AG04450 (cell line): ENCODE measurements at regions not wholly inside any gene's neighbourhood (a gene's known extent, or its start where the extent isn't known, plus 50 kb on each side); places are given as distances from the start of the nearest gene placed in this dataset.

Experiments used
- CTCF ChIA-PET: fragments of 300-600, 350-600 bp; formaldehyde crosslinking; extraction: SDS; loops from one replicate; lab custom pipeline; 2022; ENCODE audit warnings: antibody characterized with exemption, inconsistent platforms; lab: Charles Lee
- POLR2A ChIA-PET: fragments of 350-600 bp; formaldehyde crosslinking; extraction: SDS; loops from one replicate; lab custom pipeline; 2021; ENCODE audit warnings: antibody characterized with exemption, inconsistent platforms; lab: Yijun Ruan, JAX
- DNase-seq: peaks from one replicate; pipeline ENCODE4 v3.0.0-alpha.2; 2011; ENCODE audit warnings: low read depth, low spot score
- H3K27ac ChIP-seq: one replicate; pipeline ENCODE4 v1.5.1; 2012; ENCODE audit warnings: low read depth, low read length, control low read depth
- H3K27me3 ChIP-seq: one replicate; pipeline ENCODE4 v1.6.0; 2012; ENCODE audit warnings: low read length; ENCODE audit not compliant: control insufficient read depth, insufficient read depth
- H3K4me3 ChIP-seq: 2 replicates; pipeline ENCODE4 v1.5.1; 2011; ENCODE audit warnings: mild to moderate bottlenecking, low read depth, low read length, control low read depth
- H3K9me3 ChIP-seq: 2 replicates; pipeline ENCODE4 v1.5.1; 2012; ENCODE audit warnings: low read length; ENCODE audit not compliant: control insufficient read depth, insufficient read depth
- TF ChIP-seq, protein P1 (sequence below): IDR thresholded peaks from 2 replicates; pipeline ENCODE4 v1.5.1; 2011; ENCODE audit warnings: low read depth, low read length, control low read depth, inconsistent platforms

- TF ChIP-seq, protein P1, sequence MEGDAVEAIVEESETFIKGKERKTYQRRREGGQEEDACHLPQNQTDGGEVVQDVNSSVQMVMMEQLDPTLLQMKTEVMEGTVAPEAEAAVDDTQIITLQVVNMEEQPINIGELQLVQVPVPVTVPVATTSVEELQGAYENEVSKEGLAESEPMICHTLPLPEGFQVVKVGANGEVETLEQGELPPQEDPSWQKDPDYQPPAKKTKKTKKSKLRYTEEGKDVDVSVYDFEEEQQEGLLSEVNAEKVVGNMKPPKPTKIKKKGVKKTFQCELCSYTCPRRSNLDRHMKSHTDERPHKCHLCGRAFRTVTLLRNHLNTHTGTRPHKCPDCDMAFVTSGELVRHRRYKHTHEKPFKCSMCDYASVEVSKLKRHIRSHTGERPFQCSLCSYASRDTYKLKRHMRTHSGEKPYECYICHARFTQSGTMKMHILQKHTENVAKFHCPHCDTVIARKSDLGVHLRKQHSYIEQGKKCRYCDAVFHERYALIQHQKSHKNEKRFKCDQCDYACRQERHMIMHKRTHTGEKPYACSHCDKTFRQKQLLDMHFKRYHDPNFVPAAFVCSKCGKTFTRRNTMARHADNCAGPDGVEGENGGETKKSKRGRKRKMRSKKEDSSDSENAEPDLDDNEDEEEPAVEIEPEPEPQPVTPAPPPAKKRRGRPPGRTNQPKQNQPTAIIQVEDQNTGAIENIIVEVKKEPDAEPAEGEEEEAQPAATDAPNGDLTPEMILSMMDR: no peak
- Histone ChIP-seq H3K4me3 (no peak overlapping the region), H3K9me3 (no peaks in the 10 kb centered on the region), H3K27ac (no peak overlapping the region), H3K27me3 (no peaks in the 10 kb centered on the region)
- DNase-seq: no peak
- CTCF ChIA-PET: interaction anchor here (0.9 to 1.1 kb wide), 2 partner anchors 10 to 15 kb away, joined by 3 read pairs; no protein-coding TSS in a partner anchor
- POLR2A ChIA-PET: no interaction called here
Observed at GRCh38 chr12:75959506-75959905, 72.1 kb downstream of the PHLDA1 start.

GRCh38 chr12:75959060-75959459 lies 72.5 kb downstream of the PHLDA1 start:
- Histone ChIP-seq H3K4me3 (no peak overlapping the region), H3K27me3 (no peaks in the 10 kb centered on the region), H3K27ac (no peak overlapping the region), H3K9me3 (no peaks in the 10 kb centered on the region)
- ChIA-PET CTCF (interaction anchor here (0.9 to 1.1 kb wide), 2 partner anchors 10 to 15 kb away, joined by 3 read pairs; no protein-coding TSS in a partner anchor), POLR2A (no interaction called here)
- TF ChIP-seq, protein P1: no peak
- DNase-seq: no peak

GRCh38 chr12:75955251-75955650 lies 76.3 kb downstream of the PHLDA1 start:
- Histone ChIP-seq H3K27me3 (no peaks in the 10 kb centered on the region), H3K4me3 (no peak overlapping the region), H3K9me3 (no peaks in the 10 kb centered on the region), H3K27ac (no peak overlapping the region)
- DNase-seq: no peak
- CTCF ChIA-PET: no interaction called here
- TF ChIP-seq, protein P1: no peak
- POLR2A ChIA-PET: no interaction called here

DNA sequence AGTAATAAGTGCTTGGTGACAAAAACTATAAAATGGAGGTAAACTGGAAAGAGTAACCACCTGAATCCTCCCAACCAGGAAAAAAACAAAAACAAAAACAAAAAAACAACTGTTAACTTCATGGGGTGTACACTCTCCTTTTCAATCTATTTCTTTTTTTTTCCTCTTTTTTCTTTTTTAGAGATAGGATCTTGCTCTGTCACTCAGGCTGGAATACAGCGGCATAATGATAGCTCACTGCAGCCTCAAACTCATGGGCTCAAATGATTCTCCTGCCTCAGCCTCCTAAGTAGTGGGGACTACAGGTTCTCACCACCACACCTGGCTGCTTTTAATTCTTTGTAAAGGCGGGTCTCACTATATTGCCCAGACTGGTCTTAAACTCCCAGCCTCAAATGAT lies 76.8 kb downstream of the PHLDA1 start:
- TF ChIP-seq, protein P1: no peak
- H3K27ac ChIP-seq: no peak overlapping the region
- DNase-seq: no peak
- no peaks in the 10 kb centered on the region for H3K9me3 ChIP-seq
- CTCF ChIA-PET: no interaction called here
- POLR2A ChIA-PET: interaction anchor here (1.1 to 1.5 kb wide), 3 partner anchors 11 to 77 kb away, joined by 3 to 7 read pairs (median 4); partner anchors contain the start of gene PHLDA1
- H3K4me3 ChIP-seq: no peak overlapping the region
- no peaks in the 10 kb centered on the region for H3K27me3 ChIP-seq

GRCh38 chr12:75954041-75954440 lies 77.5 kb downstream of the PHLDA1 start:
- no peaks in the 10 kb centered on the region for H3K9me3 ChIP-seq
- TF ChIP-seq, protein P1: no peak
- peak overlapping the region; percentile 87 for H3K27ac ChIP-seq
- ChIA-PET POLR2A (interaction anchor here (1.1 to 1.5 kb wide), 3 partner anchors 10 to 77 kb away, joined by 3 to 7 read pairs (median 4); partner anchors contain the start of gene PHLDA1), CTCF (no interaction called here)
- no peak overlapping the region for H3K4me3 ChIP-seq
- DNase-seq: peak; percentile 78
- no peaks in the 10 kb centered on the region for H3K27me3 ChIP-seq
